Spleen (tissue), 11 donors: ENCODE measurements at regions not wholly inside any gene's neighbourhood (a gene's known extent, or its start where the extent isn't known, plus 50 kb on each side); places are given as distances from the start of the nearest gene placed in this dataset.

Experiments
- DNase-seq: peaks from one replicate; pipeline ENCODE4 v3.0.0-alpha.2; 2020
- H3K27ac ChIP-seq, 8 donors: fragments of 200-600 bp; sonication (generic) in 7 of 8; 1 replicate in 4 of 8; 2 replicates in 4 of 8; pipeline versions ENCODE4 v1.5.0 to v1.8.0; 2016 to 2021; ENCODE audit warnings: inconsistent platforms in 4 of 8, mild to moderate bottlenecking in 4 of 8, moderate library complexity in 1 of 8
- H3K27me3 ChIP-seq, 7 donors: fragments of 200-600 bp; sonication (generic) in 6 of 7; replicated peaks in 1 of 7; 1 replicate in 4 of 7; 2 replicates in 3 of 7; pipeline versions ENCODE4 v1.5.0 to v1.8.0; 2016 to 2021; ENCODE audit warnings: inconsistent platforms in 3 of 7, mild to moderate bottlenecking in 1 of 7
- H3K36me3 ChIP-seq, 6 donors: fragments of 200-600 bp; sonication (generic) in 5 of 6; 1 replicate in 4 of 6; 2 replicates in 2 of 6; pipeline versions ENCODE4 v1.5.0 to v1.8.0; 2016 to 2021; ENCODE audit warnings: inconsistent platforms in 2 of 6
- H3K4me1 ChIP-seq, 6 donors: fragments of 200-600 bp; sonication (generic) in 5 of 6; 1 replicate in 3 of 6; 2 replicates in 3 of 6; pipeline versions ENCODE4 v1.5.0 to v1.8.0; 2016 to 2021; ENCODE audit warnings: inconsistent platforms in 3 of 6
- H3K4me3 ChIP-seq, 8 donors: fragments of 200-600 bp; sonication (generic) in 7 of 8; 1 replicate in 4 of 8; 2 replicates in 4 of 8; pipeline versions ENCODE4 v1.5.0 to v1.8.0; 2016 to 2021; ENCODE audit warnings: inconsistent platforms in 4 of 8, mild to moderate bottlenecking in 4 of 8, moderate library complexity in 2 of 8
- H3K9me3 ChIP-seq, 8 donors: fragments of 200-600 bp; sonication (generic) in 7 of 8; 1 replicate in 4 of 8; 2 replicates in 4 of 8; pipeline versions ENCODE4 v1.5.0 to v1.8.0; 2016 to 2021; ENCODE audit warnings: inconsistent platforms in 4 of 8
- CTCF ChIP-seq, 11 experiments: fragments of 200-600 bp in 7 of 11; fragments of 450-650 bp in 4 of 11; sonication (generic) in 4 of 11; IDR thresholded peaks in 8 of 11; conservative IDR thresholded peaks in 3 of 11; 1 replicate in 7 of 11; 2 replicates in 4 of 11; pipeline versions ENCODE4 v1.4.0 to v1.8.0; 2016 to 2021; ENCODE audit warnings: antibody characterized with exemption in 11 of 11, inconsistent platforms in 4 of 11, mild to moderate bottlenecking in 1 of 11
- POLR2A ChIP-seq, 3 donors: fragments of 450-650 bp; IDR thresholded peaks; one replicate each; pipeline ENCODE4 v1.5.1; 2017; ENCODE audit warnings: antibody characterized with exemption in 3 of 3, mild to moderate bottlenecking in 1 of 3
- POLR2AphosphoS5 ChIP-seq, 3 donors: sonication (generic); formaldehyde crosslinking; IDR thresholded peaks; one replicate each; pipeline ENCODE4 v1.5.1; 2017; ENCODE audit warnings: antibody characterized with exemption in 3 of 3
- WGBS, 5 donors: extraction: QIAGEN DNeasy Blood & Tissue Kit in 3 of 5; methylation state at CpG; one replicate each; pipeline versions ENCODE4 v1.1.5 to v1.1.7; 2013 to 2018; 5-methylcytosine and 5-hydroxymethylcytosine counted together
- intact Hi-C: fragments of 100-400 bp; cut with DNase I; formaldehyde crosslinking; loops from one replicate; pipeline ENCODE4 v1.15.0; 2023; ENCODE audit warnings: low total_unique reads
- donor health status: healthy with polysubstance abuse.
- donor health status: DM: no; HTN: no; CAD: no; lungs with moderate emphysema.
- donor health status: DM: no; HTN: no; CAD: no.
- donor health status: Bipolar disorder and iron deficiency.
- donor health status: healthy.
- donor health status: DM: no; HTN: no; CAD: no.
- donor health status: DM: yes; HTN: yes; CAD: no.

DNA sequence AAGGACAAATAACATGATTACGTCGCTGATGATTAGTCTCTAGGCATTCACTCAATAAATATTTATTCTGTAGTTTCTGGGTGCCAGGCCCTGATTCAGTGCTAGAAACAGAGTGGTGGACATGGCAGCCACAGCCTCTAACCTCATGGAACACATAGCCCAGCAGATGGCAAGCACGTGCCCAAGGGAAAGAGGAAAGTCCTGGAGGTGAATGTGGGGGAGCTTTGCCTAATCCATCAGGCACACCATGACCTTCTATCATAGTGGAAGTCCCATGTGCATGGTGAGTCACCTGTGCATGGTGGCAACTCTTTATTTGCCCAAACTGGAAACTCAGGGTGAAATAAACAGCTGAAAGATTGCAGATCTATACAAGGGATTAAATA, 143.0 kb upstream of the TNFAIP3 start:
- Histone ChIP-seq H3K36me3 (no peaks in the 10 kb centered on the region), H3K27ac (peak overlapping the region in 1 of 8 donors; percentile 82), H3K9me3 (no peaks in the 10 kb centered on the region), H3K4me1 (peaks cover 0 to 21% (median 0%) of the 10 kb centered on the region in 6 donors), H3K27me3 (no peaks in the 10 kb centered on the region), H3K4me3 (no peak overlapping the region)
- intact Hi-C loops, result no loop called here
- 87 to 93% (median 89%) methylated on average over 3 of the region's 3 CpGs for WGBS, 5 donors
- DNase-seq, result no peak
- TF ChIP-seq POLR2AphosphoS5 (IDR thresholded peaks at IDR 0.05), result no peak
- TF ChIP-seq POLR2A (IDR thresholded peaks at IDR 0.05), result no peak

DNA sequence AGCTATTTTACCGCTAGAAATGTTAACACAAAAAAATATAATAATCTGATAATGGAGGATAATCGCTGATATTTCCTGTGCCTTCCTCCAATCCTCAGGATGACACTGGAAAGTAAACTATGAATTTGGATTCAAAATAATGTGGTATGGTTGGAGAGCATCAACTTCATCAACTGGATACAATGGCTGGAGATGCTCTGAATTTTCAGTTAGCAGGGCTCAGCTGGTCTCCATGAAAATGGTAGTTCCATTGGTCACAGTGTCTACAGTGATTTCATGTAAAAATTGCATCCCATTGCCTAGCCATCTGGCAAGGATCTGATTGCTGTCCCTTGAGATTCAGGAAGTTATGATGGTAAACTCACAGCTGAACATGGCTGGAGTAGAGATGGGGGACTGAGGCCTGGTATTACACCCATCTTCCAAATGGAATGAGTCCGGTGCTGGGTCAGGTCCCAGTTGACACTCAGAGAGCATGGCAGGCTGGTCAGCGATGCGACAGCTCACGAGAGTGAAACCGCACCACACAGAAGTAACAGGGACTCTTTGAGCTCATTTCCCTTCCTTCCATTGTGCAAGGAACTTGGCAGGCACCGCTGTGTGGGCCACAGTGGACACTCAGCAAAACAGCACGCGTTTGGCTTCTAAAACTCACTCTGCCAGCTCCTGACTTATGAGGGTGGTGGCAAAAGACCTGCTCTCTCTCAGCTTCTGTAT, 142.4 kb upstream of the TNFAIP3 start:
- 67 to 85% (median 76%) methylated on average over 10 of the region's 10 CpGs for WGBS, 5 donors
- no peaks in the 10 kb centered on the region for H3K27me3 ChIP-seq
- H3K36me3 ChIP-seq, result no peaks in the 10 kb centered on the region
- H3K4me3 ChIP-seq, result no peak overlapping the region
- peak overlapping the region in 3 of 8 donors; percentile 42 to 58 (median 50) for H3K27ac ChIP-seq
- TF ChIP-seq POLR2AphosphoS5 (IDR thresholded peaks at IDR 0.05) (peak in 2 of 3 donors; percentile 16 to 58), POLR2A (IDR thresholded peaks at IDR 0.05) (no peak)
- H3K4me1 ChIP-seq, result peaks cover 0 to 25% (median 0%) of the 10 kb centered on the region in 6 donors
- intact Hi-C loops, result no loop called here
- DNase-seq, result peak; percentile 80
- no peaks in the 10 kb centered on the region for H3K9me3 ChIP-seq

GRCh38 chr6:137725949-137726348, 141.1 kb upstream of the TNFAIP3 start:
- Histone ChIP-seq H3K36me3 (no peaks in the 10 kb centered on the region), H3K4me1 (peaks cover 0 to 21% (median 0%) of the 10 kb centered on the region in 6 donors), H3K9me3 (no peaks in the 10 kb centered on the region), H3K4me3 (no peak overlapping the region), H3K27me3 (no peaks in the 10 kb centered on the region), H3K27ac (no peak overlapping the region)
- WGBS, 5 donors, result 90 to 100% (median 97%) methylated on average over 2 of the region's 2 CpGs
- DNase-seq, result no peak
- intact Hi-C loops, result no loop called here
- TF ChIP-seq POLR2AphosphoS5 (IDR thresholded peaks at IDR 0.05) (no peak), POLR2A (IDR thresholded peaks at IDR 0.05) (no peak), CTCF (IDR thresholded peaks at IDR 0.05 in 8 of 11, conservative IDR thresholded peaks at IDR 0.05 in 3 of 11) (no peak)

DNA sequence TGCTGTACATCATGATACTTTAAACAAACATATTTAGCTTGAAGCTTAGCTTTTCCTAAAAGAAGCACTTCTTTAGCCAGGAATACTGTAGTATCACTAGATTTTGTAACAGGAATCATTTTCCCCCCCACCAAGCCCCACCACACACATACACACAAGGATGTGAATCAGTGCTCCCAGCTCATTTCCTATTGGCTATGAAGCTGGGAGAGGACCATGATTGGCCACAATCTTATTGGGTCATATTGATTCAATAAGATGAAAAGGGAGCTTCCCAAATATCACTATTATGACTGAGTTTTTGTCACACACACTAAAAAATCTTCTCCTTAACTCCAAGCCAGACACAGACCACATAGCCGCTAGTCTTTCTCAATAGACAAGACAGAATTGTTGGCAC, 140.5 kb upstream of the TNFAIP3 start:
- DNase-seq, result no peak
- H3K36me3 ChIP-seq, result no peaks in the 10 kb centered on the region
- no peak overlapping the region for H3K4me3 ChIP-seq
- H3K9me3 ChIP-seq, result no peaks in the 10 kb centered on the region
- peaks cover 0 to 27% (median 1%) of the 10 kb centered on the region in 6 donors for H3K4me1 ChIP-seq
- no peak for TF ChIP-seq POLR2A (IDR thresholded peaks at IDR 0.05)
- TF ChIP-seq POLR2AphosphoS5 (IDR thresholded peaks at IDR 0.05), result no peak
- TF ChIP-seq CTCF (IDR thresholded peaks at IDR 0.05 in 8 of 11, conservative IDR thresholded peaks at IDR 0.05 in 3 of 11), result no peak
- WGBS, 5 donors, result 88 to 97% (median 92%) methylated on average over 1 of the region's 1 CpG
- no peak overlapping the region for H3K27ac ChIP-seq
- intact Hi-C loops, result no loop called here
- no peaks in the 10 kb centered on the region for H3K27me3 ChIP-seq

DNA sequence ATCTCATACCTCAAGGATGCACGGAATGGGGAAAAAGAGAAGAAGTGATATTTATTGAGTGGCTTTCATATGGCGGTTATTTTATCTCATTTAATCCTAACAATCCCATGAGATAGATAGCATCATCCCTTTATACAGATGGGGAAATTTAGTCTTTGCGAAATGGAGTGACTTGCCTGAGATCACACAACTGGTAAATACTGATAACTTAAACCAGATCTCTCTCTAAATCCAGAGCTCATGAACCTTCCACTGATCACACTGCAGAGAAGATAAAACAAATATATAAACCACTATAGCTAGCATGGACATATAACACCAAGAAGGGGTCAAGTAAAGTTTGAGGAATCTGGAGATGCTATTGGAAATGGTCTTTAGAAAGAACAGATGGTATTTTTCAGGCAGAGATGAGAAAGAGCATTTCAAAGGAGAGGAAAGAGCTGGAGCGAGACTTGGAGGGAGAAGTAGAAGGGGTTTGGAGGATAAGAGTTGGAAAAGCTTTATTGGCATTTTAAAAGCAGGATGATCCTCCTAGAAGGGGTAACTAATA, 139.8 kb upstream of the TNFAIP3 start:
- no peak for TF ChIP-seq POLR2AphosphoS5 (IDR thresholded peaks at IDR 0.05)
- TF ChIP-seq CTCF (IDR thresholded peaks at IDR 0.05 in 8 of 11, conservative IDR thresholded peaks at IDR 0.05 in 3 of 11), result no peak
- TF ChIP-seq POLR2A (IDR thresholded peaks at IDR 0.05), result no peak
- no peaks in the 10 kb centered on the region for H3K27me3 ChIP-seq
- no peak for DNase-seq
- H3K4me1 ChIP-seq, result peaks cover 0 to 32% (median 2%) of the 10 kb centered on the region in 6 donors
- H3K36me3 ChIP-seq, result no peaks in the 10 kb centered on the region
- intact Hi-C loops, result no loop called here
- WGBS, 5 donors, result 75 to 87% (median 78%) methylated on average over 4 of the region's 4 CpGs
- H3K9me3 ChIP-seq, result no peaks in the 10 kb centered on the region
- H3K4me3 ChIP-seq, result no peak overlapping the region
- no peak overlapping the region for H3K27ac ChIP-seq
